HepG2 (cell line): ENCODE measurements at regions not wholly inside any gene's neighbourhood (a gene's known extent, or its start where the extent isn't known, plus 50 kb on each side); places are given as distances from the start of the nearest gene placed in this dataset.

Experiments
- CREBL2 ChIP-seq: sonication (generic); formaldehyde crosslinking; IDR thresholded peaks from 2 replicates; pipeline ENCODE4 v1.8.1; 2023; ENCODE audit warnings: missing genetic modification reagents, mild to moderate bottlenecking, borderline replicate concordance
- DDIT3 ChIP-seq: sonication (generic); formaldehyde crosslinking; IDR thresholded peaks from 2 replicates; pipeline ENCODE4 v1.4.0; 2020; ENCODE audit warnings: mild to moderate bottlenecking, missing genetic modification reagents
- FOXK1 ChIP-seq: sonication (generic); formaldehyde crosslinking; IDR thresholded peaks from 2 replicates; pipeline ENCODE4 v1.4.0; 2020; ENCODE audit warnings: low read depth, missing genetic modification reagents, borderline replicate concordance
- HDAC2 ChIP-seq: sonication (generic); formaldehyde crosslinking; IDR thresholded peaks from 2 replicates; pipeline ENCODE4 v1.4.0; 2020; ENCODE audit warnings: missing genetic modification reagents
- HINFP ChIP-seq: sonication (generic); formaldehyde crosslinking; IDR thresholded peaks from 2 replicates; pipeline ENCODE4 v1.4.0; 2020; ENCODE audit warnings: low read depth, mild to moderate bottlenecking, missing genetic modification reagents
- HMGXB3 ChIP-seq: sonication (generic); formaldehyde crosslinking; IDR thresholded peaks from 2 replicates; pipeline ENCODE4 v1.4.0; 2020; ENCODE audit warnings: missing genetic modification reagents, borderline replicate concordance
- HNRNPL ChIP-seq: fragments of 200-400 bp; formaldehyde crosslinking; IDR thresholded peaks from 2 replicates; pipeline ENCODE4 v1.6.1; 2017; ENCODE audit warnings: mild to moderate bottlenecking, low read depth, low read length
- MIXL1 ChIP-seq: IDR thresholded peaks from 2 replicates; pipeline ENCODE4 v1.6.1; 2016
- NFYC ChIP-seq: IDR thresholded peaks from 2 replicates; pipeline ENCODE4 v1.6.1; 2016; ENCODE audit warnings: missing genetic modification reagents, missing compliant biosample characterization
- POLR2AphosphoS2 ChIP-seq: IDR thresholded peaks from 2 replicates; pipeline ENCODE4 v1.6.1; 2011; ENCODE audit warnings: low read depth, low read length, improper control_type of control experiment
- RARA ChIP-seq: IDR thresholded peaks from 2 replicates; pipeline ENCODE4 v1.6.1; 2016; ENCODE audit warnings: missing genetic modification reagents, missing compliant biosample characterization
- RXRA ChIP-seq: sonication (generic); formaldehyde crosslinking; IDR thresholded peaks from 2 replicates; pipeline ENCODE4 v1.5.1; 2020; ENCODE audit warnings: missing genetic modification reagents
- TOE1 ChIP-seq: sonication (generic); formaldehyde crosslinking; IDR thresholded peaks from 2 replicates; pipeline ENCODE4 v1.4.0; 2020; ENCODE audit warnings: mild to moderate bottlenecking, missing genetic modification reagents
- ZBTB20 ChIP-seq: sonication (generic); formaldehyde crosslinking; IDR thresholded peaks from 2 replicates; pipeline ENCODE4 v1.8.1; 2023; ENCODE audit warnings: missing genetic modification reagents, low read depth, mild to moderate bottlenecking, borderline replicate concordance
- ZBTB49 ChIP-seq: sonication (generic); formaldehyde crosslinking; IDR thresholded peaks from 2 replicates; pipeline ENCODE4 v1.4.0; 2020; ENCODE audit warnings: missing genetic modification reagents, borderline replicate concordance
- ZMYM2 ChIP-seq: sonication (generic); formaldehyde crosslinking; IDR thresholded peaks from 2 replicates; pipeline ENCODE4 v1.8.0; 2022; ENCODE audit warnings: mild to moderate bottlenecking, missing genetic modification reagents
- ZNF326 ChIP-seq: sonication (generic); formaldehyde crosslinking; IDR thresholded peaks from 2 replicates; pipeline ENCODE4 v1.4.0; 2020; ENCODE audit warnings: missing genetic modification reagents, borderline replicate concordance
- ZNF468 ChIP-seq: sonication (generic); formaldehyde crosslinking; IDR thresholded peaks from 2 replicates; pipeline ENCODE4 v1.8.0; 2022; ENCODE audit warnings: mild to moderate bottlenecking, moderate library complexity, missing genetic modification reagents
- ZNF550 ChIP-seq: sonication (generic); formaldehyde crosslinking; IDR thresholded peaks from 2 replicates; pipeline ENCODE4 v1.4.0; 2020; ENCODE audit warnings: mild to moderate bottlenecking, missing genetic modification reagents, borderline replicate concordance
- ZNF713 ChIP-seq: sonication (generic); formaldehyde crosslinking; IDR thresholded peaks from 2 replicates; pipeline ENCODE4 v1.4.0; 2020; ENCODE audit warnings: mild to moderate bottlenecking, missing genetic modification reagents

GRCh38 chr16:89037261-89038152 is 56.1 kb upstream of the ACSF3 start (continued):
- TF ChIP-seq ZBTB49 (no peak), TOE1 (no peak), HDAC2 (CRISPR knock-in tag) (peak; percentile 38; the same call in 1 of the 2 replicates), ZBTB20 (CRISPR knock-in tag) (0 out of 2 replicates have a peak, but pooled peaks have one; percentile 41), ZNF468 (no peak), HINFP (CRISPR knock-in tag) (no peak), HNRNPL (no peak), MIXL1 (CRISPR knock-in tag) (0 out of 2 replicates have a peak, but pooled peaks have one; percentile 17), FOXK1 (CRISPR knock-in tag) (peak; percentile 51; the same call in 1 of the 2 replicates), NFYC (CRISPR knock-in tag) (no peak), ZNF326 (CRISPR knock-in tag) (no peak), ZNF550 (CRISPR knock-in tag) (no peak), CREBL2 (no peak), ZMYM2 (CRISPR knock-in tag) (no peak), DDIT3 (CRISPR knock-in tag) (no peak), RXRA (CRISPR knock-in tag) (no peak), RARA (CRISPR knock-in tag) (no peak), HMGXB3 (CRISPR knock-in tag) (no peak), ZNF713 (CRISPR knock-in tag) (no peak), POLR2AphosphoS2 (no peak)
